HFFc6 (cell line): ENCODE measurements at regions not wholly inside any gene's neighbourhood (a gene's known extent, or its start where the extent isn't known, plus 50 kb on each side); places are given as distances from the start of the nearest gene placed in this dataset.
"Not testable (repeated sequence)": the region's sequence is repeated elsewhere in the genome, so short reads cannot be mapped to it uniquely, and the experiment has no call there.

Source experiments
- DNase-seq: peaks from one replicate; pipeline ENCODE4 v3.0.0-alpha.2; 2018
- H3K27ac Mint-ChIP-seq: 2 replicates; pipeline ENCODE4 v1.8.0; 2020; ENCODE audit warnings: mild to moderate bottlenecking, mixed read lengths
- H3K27me3 Mint-ChIP-seq: 2 replicates; pipeline ENCODE4 v1.8.0; 2021; ENCODE audit warnings: mild to moderate bottlenecking, moderate library complexity, mixed read lengths; ENCODE audit not compliant: insufficient read depth
- H3K36me3 Mint-ChIP-seq: 2 replicates; pipeline ENCODE4 v1.8.0; 2021; ENCODE audit warnings: low read depth, mixed read lengths
- H3K4me1 Mint-ChIP-seq: 2 replicates; pipeline ENCODE4 v1.8.0; 2020; ENCODE audit warnings: low read depth, mixed read lengths
- H3K4me3 Mint-ChIP-seq: 2 replicates; pipeline ENCODE4 v1.8.0; 2020; ENCODE audit warnings: mild to moderate bottlenecking, moderate library complexity, mixed read lengths
- H3K9me3 Mint-ChIP-seq: 2 replicates; pipeline ENCODE4 v1.8.0; 2020; ENCODE audit warnings: mild to moderate bottlenecking, mixed read lengths
- TF ChIP-seq, protein P1 (sequence below): fragments of 200-600 bp; sonication (generic); IDR thresholded peaks from 2 replicates; pipeline ENCODE4 v1.5.0; 2021; ENCODE audit warnings: antibody characterized with exemption, mild to moderate bottlenecking

DNA sequence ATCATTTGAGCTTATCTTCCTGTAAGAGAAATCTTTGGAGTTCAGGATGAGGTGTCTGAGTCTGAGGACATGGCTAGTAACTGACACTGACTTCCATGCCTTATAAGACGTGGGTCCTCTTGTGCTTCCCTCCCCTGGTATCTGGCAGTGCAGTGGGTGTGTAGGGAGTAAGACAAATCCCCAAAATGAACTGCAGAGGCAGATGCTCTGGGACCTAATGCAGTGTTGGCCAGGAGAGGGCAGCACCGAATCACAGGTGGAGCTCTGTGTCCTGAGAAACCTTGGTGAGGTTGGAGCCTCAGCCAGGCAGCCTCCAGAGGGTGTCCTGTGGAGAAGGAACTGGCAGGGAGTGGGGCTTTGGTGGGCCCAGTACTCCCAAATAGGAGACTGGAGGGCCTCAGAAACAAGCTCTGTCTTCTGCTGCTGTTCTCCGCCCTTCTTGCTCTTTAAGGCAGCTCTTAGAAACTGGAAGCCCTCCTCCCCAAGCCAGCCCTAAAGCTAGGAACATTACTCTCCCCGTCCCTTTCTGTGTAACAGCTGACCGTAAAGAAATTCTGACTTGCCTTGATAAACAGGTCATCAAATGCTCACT lies 196.8 kb downstream of the CCNG2 start:
- H3K27me3 Mint-ChIP-seq, H3K36me3 Mint-ChIP-seq, DNase-seq, H3K9me3 Mint-ChIP-seq, H3K4me3 Mint-ChIP-seq, H3K27ac Mint-ChIP-seq: not testable (repeated sequence)
- TF ChIP-seq, protein P1, sequence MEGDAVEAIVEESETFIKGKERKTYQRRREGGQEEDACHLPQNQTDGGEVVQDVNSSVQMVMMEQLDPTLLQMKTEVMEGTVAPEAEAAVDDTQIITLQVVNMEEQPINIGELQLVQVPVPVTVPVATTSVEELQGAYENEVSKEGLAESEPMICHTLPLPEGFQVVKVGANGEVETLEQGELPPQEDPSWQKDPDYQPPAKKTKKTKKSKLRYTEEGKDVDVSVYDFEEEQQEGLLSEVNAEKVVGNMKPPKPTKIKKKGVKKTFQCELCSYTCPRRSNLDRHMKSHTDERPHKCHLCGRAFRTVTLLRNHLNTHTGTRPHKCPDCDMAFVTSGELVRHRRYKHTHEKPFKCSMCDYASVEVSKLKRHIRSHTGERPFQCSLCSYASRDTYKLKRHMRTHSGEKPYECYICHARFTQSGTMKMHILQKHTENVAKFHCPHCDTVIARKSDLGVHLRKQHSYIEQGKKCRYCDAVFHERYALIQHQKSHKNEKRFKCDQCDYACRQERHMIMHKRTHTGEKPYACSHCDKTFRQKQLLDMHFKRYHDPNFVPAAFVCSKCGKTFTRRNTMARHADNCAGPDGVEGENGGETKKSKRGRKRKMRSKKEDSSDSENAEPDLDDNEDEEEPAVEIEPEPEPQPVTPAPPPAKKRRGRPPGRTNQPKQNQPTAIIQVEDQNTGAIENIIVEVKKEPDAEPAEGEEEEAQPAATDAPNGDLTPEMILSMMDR = peak; percentile 67; the same call in 1 of the 2 replicates
- peaks cover 25% of the 10 kb centered on the region for H3K4me1 Mint-ChIP-seq

DNA sequence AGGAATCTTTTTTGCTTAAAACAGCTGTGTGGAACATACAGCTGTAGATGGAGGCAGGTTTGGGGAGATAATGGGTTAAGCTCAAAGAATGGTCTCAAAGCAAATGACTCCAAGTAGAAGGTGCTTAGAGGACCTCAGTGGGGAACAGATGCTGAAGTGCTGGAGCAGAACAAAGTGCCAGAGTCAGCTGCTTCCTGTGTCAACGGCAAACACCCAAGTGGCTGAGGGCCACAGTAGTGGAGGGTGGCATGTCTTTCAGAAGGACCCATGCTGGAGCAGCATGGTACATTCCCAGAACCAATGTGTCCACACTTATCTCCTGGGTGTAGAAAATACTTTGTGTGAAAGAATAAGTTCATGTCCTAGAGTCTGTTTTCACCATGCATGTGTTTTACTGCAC lies 197.5 kb downstream of the CCNG2 start:
- Mint-ChIP-seq H3K4me3 (no peak overlapping the region), H3K27ac (no peak overlapping the region), H3K27me3 (peaks cover 9% of the 10 kb centered on the region), H3K4me1 (peaks cover 18% of the 10 kb centered on the region), H3K36me3 (no peaks in the 10 kb centered on the region), H3K9me3 (no peaks in the 10 kb centered on the region)
- TF ChIP-seq, protein P1 = no peak
- DNase-seq = no peak

DNA sequence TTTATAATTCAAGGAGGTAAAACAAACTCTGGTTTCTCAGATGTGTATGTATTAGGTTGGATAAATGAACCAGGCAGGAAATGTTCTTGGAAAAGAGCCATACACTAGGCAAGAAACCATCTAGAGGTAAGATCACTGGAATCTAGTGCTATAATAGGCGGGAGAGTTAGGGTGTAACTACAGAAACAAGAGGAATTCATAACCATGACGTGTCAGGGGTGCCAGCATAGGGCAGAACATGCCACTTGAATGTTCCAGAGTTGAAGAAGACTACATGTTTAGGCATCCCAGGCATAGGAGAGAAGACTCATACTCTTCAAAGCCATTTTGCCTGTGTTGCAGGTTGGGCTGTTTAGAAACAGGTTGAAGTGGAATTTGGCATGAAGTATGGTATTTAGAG lies 198.7 kb downstream of the CCNG2 start:
- H3K4me1 Mint-ChIP-seq = peaks cover 6% of the 10 kb centered on the region
- peaks cover 10% of the 10 kb centered on the region for H3K27me3 Mint-ChIP-seq
- TF ChIP-seq, protein P1 = no peak
- no peaks in the 10 kb centered on the region for H3K9me3 Mint-ChIP-seq
- DNase-seq = no peak
- H3K4me3 Mint-ChIP-seq = no peak overlapping the region
- no peak overlapping the region for H3K27ac Mint-ChIP-seq
- no peaks in the 10 kb centered on the region for H3K36me3 Mint-ChIP-seq

DNA sequence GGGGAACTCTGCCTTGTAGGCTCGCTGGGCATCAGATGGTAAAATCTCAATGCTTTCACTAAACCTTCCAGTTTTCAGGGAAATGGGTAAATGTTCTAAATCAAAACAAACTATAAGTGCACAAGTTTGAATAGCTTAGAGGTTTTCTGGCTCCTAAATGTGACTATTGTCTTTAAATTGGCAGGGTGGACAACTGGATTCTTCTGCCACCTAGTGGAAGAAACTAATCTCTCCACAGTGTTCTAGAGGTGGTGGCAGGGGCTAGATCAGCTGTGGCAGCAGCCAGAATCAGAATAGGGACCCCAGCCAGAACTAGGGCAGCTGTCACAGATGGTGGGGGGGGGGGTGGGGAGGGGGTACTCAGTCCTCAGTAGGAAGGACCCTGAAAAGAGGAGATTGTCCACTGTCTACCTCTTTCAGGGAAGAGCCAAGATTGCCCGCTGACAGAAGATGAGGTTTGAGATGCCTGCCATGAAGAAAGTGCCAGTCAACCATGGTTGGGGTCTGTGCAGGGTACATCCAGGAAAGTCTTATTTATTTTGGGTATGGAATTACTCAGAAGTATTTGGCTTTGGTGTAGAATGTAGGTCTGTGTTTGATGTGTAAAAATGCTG lies 201.4 kb downstream of the CCNG2 start:
- DNase-seq = peak; percentile 43

GRCh38 chr4:77360451-77360850 lies 203.4 kb downstream of the CCNG2 start:
- Mint-ChIP-seq H3K4me3 (no peak overlapping the region), H3K4me1 (peaks cover 4% of the 10 kb centered on the region; the same call in 1 of the 2 replicates), H3K27me3 (peaks cover 21% of the 10 kb centered on the region), H3K36me3 (no peaks in the 10 kb centered on the region), H3K27ac (no peak overlapping the region), H3K9me3 (no peaks in the 10 kb centered on the region)
- TF ChIP-seq, protein P1 = no peak
- DNase-seq = no peak

More for the DNA sequence above, 201.4 kb downstream of the CCNG2 start:
- TF ChIP-seq, protein P1 = peak; percentile 81
- Mint-ChIP-seq H3K9me3 (no peaks in the 10 kb centered on the region), H3K4me3 (no peak overlapping the region), H3K36me3 (no peaks in the 10 kb centered on the region), H3K27me3 (peaks cover 17% of the 10 kb centered on the region), H3K4me1 (peaks cover 5% of the 10 kb centered on the region; the same call in 1 of the 2 replicates), H3K27ac (no peak overlapping the region)
